HCT116 (cell line): ENCODE measurements at regions not wholly inside any gene's neighbourhood (a gene's known extent, or its start where the extent isn't known, plus 50 kb on each side); places are given as distances from the start of the nearest gene placed in this dataset.

Experiments
- ATAC-seq: fragments of 200-7000 bp; cut with Tn5 transposase; 2 replicates; pipeline ENCODE4 v1.9.1; 2020; ENCODE audit warnings: mild to moderate bottlenecking, moderate library complexity
- BruUV-seq: library from RNA; stranded (reverse); fragments of 400-500 nt; replicated peaks from 2 replicates; lab custom pipeline; 2021; lab: Mats Ljungman, UMichigan
- CTCF ChIA-PET: fragments of 300-600 bp; sonication (Branson Sonifier 250); formaldehyde crosslinking; loops from one replicate; lab custom pipeline; 2021; ENCODE audit warnings: antibody characterized with exemption; lab: Charles Lee
- POLR2A ChIA-PET: fragments of 300-600, 350-600 bp; sonication (Branson Sonifier 250); formaldehyde crosslinking; loops from one replicate; lab custom pipeline; 2021; ENCODE audit warnings: antibody characterized with exemption; lab: Charles Lee
- RAD21 ChIA-PET, 2 experiments: fragments of 300-600 bp; sonication (Branson Sonifier 250); formaldehyde crosslinking; loops; one replicate each; lab custom pipeline; 2023; ENCODE audit warnings: low total read pairs in 2 of 2; ENCODE audit not compliant: uncharacterized antibody in 2 of 2, unreplicated experiment in 2 of 2, low non-redundant PET in 1 of 2; lab: Charles Lee
- DNase-seq: peaks from one replicate; pipeline ENCODE4 v3.0.0-alpha.2; 2010; ENCODE audit warnings: low read depth, low spot score
- H2AFZ ChIP-seq: fragments of 200-600 bp; shearing (Covaris generic), sonication (generic); 2 replicates; pipeline ENCODE4 v1.6.1; 2017; ENCODE audit warnings: low read depth, mixed run types, mixed read lengths, antibody characterized with exemption, low read length; ENCODE audit not compliant: poor library complexity, severe bottlenecking
- H3K27ac ChIP-seq: 2 replicates; pipeline ENCODE4 v1.5.1; 2012; ENCODE audit warnings: low read depth, low read length
- H3K27me3 ChIP-seq: fragments of 200-600 bp; sonication (generic); 2 replicates; pipeline ENCODE4 v1.6.1; 2016; ENCODE audit warnings: mixed run types, low read length, mixed read lengths; ENCODE audit not compliant: insufficient read depth
- H3K36me3 ChIP-seq, 2 experiments: fragments of 200-500 bp in 1 of 2; fragments of 200-600 bp in 1 of 2; sonication (Bioruptor generic) in 1 of 2; sonication (generic) in 1 of 2; 2 replicates each; pipeline versions ENCODE4 v1.5.1 to v1.6.1; 2014 to 2016; ENCODE audit warnings: low read length in 2 of 2, inconsistent platforms in 1 of 2, mixed read lengths in 1 of 2, mixed run types in 1 of 2; ENCODE audit not compliant: insufficient read depth in 2 of 2, control insufficient read depth in 1 of 2
- H3K4me1 ChIP-seq, 2 experiments: fragments of 200-600 bp in 1 of 2; sonication (generic) in 1 of 2; 2 replicates each; pipeline versions ENCODE4 v1.5.1 to v1.6.1; 2012 to 2017; ENCODE audit warnings: low read length in 2 of 2, inconsistent platforms in 1 of 2, mild to moderate bottlenecking in 1 of 2, mixed read lengths in 1 of 2, mixed run types in 1 of 2, moderate library complexity in 1 of 2; ENCODE audit not compliant: insufficient read depth in 2 of 2, control insufficient read depth in 1 of 2
- H3K4me2 ChIP-seq: fragments of 200-600 bp; sonication (generic); 2 replicates; pipeline ENCODE4 v1.6.1; 2017; ENCODE audit warnings: mixed run types, low read length, mixed read lengths
- H3K4me3 ChIP-seq, 2 experiments: fragments of 200-600 bp in 1 of 2; sonication (generic) in 1 of 2; replicated peaks in 1 of 2; 2 replicates each; pipeline ENCODE4 v1.5.1; 2011 to 2016; ENCODE audit warnings: low read length in 2 of 2, control low read depth in 1 of 2, low read depth in 1 of 2, mild to moderate bottlenecking in 1 of 2, mixed read lengths in 1 of 2, mixed run types in 1 of 2
- H3K79me2 ChIP-seq: fragments of 200-600 bp; sonication (generic); 2 replicates; pipeline ENCODE4 v1.6.1; 2017; ENCODE audit warnings: mild to moderate bottlenecking, mixed run types, low read length, moderate library complexity, mixed read lengths; ENCODE audit not compliant: insufficient read depth
- H3K9ac ChIP-seq: fragments of 200-600 bp; sonication (generic); 2 replicates; pipeline ENCODE4 v1.6.1; 2016; ENCODE audit warnings: low read length, mixed read lengths
- H3K9me2 ChIP-seq: fragments of 200-600 bp; sonication (generic), shearing (Covaris generic); 2 replicates; pipeline ENCODE4 v1.6.1; 2017; ENCODE audit warnings: mixed run types, mild to moderate bottlenecking, moderate library complexity; ENCODE audit not compliant: insufficient read depth
- H3K9me3 ChIP-seq, 2 experiments: fragments of 200-500 bp in 1 of 2; fragments of 200-600 bp in 1 of 2; sonication (Bioruptor generic) in 1 of 2; sonication (generic) in 1 of 2; 2 replicates each; pipeline ENCODE4 v1.6.1; 2014 to 2017; ENCODE audit warnings: low read length in 2 of 2, mixed read lengths in 2 of 2, inconsistent platforms in 1 of 2, low read depth in 1 of 2, mild to moderate bottlenecking in 1 of 2, mixed run types in 1 of 2, moderate library complexity in 1 of 2; ENCODE audit not compliant: control insufficient read depth in 1 of 2, insufficient read depth in 1 of 2
- H4K20me1 ChIP-seq: fragments of 200-600 bp; sonication (generic), shearing (Covaris generic); 2 replicates; pipeline ENCODE4 v1.6.1; 2017; ENCODE audit warnings: mixed run types, mild to moderate bottlenecking, moderate library complexity; ENCODE audit not compliant: insufficient read depth
- CBX3 ChIP-seq: IDR thresholded peaks from 2 replicates; pipeline ENCODE4 v1.6.1; 2012; ENCODE audit warnings: low read depth
- CEBPB ChIP-seq: IDR thresholded peaks from 2 replicates; pipeline ENCODE4 v1.6.1; 2012; ENCODE audit warnings: low read depth
- EZH2 ChIP-seq: fragments of 200-600 bp; sonication (generic); IDR thresholded peaks from 2 replicates; pipeline ENCODE4 v1.6.1; 2017; ENCODE audit warnings: antibody characterized with exemption, mixed run types
- EZH2phosphoT487 ChIP-seq: fragments of 200-600 bp; IDR thresholded peaks from 2 replicates; pipeline ENCODE4 v1.6.1; 2018; ENCODE audit warnings: antibody characterized with exemption, borderline replicate concordance
- FOSL1 ChIP-seq: IDR thresholded peaks from 2 replicates; pipeline ENCODE4 v1.6.1; 2012; ENCODE audit warnings: low read depth
- JUND ChIP-seq: IDR thresholded peaks from 2 replicates; pipeline ENCODE4 v1.6.1; 2012
- POLR2A ChIP-seq: IDR thresholded peaks from 2 replicates; pipeline ENCODE4 v1.7.0; 2011; ENCODE audit warnings: borderline replicate concordance; ENCODE audit not compliant: insufficient read depth, insufficient read length; ENCODE audit errors: extremely low read depth
- POLR2AphosphoS5 ChIP-seq: IDR thresholded peaks from 2 replicates; pipeline ENCODE4 v1.6.1; 2011; ENCODE audit warnings: mild to moderate bottlenecking, low read depth, low read length, moderate library complexity
- REST ChIP-seq: IDR thresholded peaks from 2 replicates; pipeline ENCODE4 v1.6.1; 2012; ENCODE audit warnings: low read depth
- SIN3A ChIP-seq: IDR thresholded peaks from 2 replicates; pipeline ENCODE4 v1.6.1; 2012; ENCODE audit warnings: low read depth
- TCF7L2 ChIP-seq: IDR thresholded peaks from 2 replicates; pipeline ENCODE4 v1.7.0; 2011; ENCODE audit warnings: borderline replicate concordance, inconsistent platforms; ENCODE audit not compliant: insufficient read depth, insufficient read length; ENCODE audit errors: extremely low read depth
- ZBTB33 ChIP-seq: IDR thresholded peaks from 2 replicates; pipeline ENCODE4 v1.6.1; 2011; ENCODE audit warnings: mild to moderate bottlenecking, low read length, moderate library complexity; ENCODE audit not compliant: insufficient replicate concordance; ENCODE audit errors: extremely low read depth
- ZFX ChIP-seq: fragments of 450-650 bp; IDR thresholded peaks from 2 replicates; pipeline ENCODE4 v1.6.1; 2017
- intact Hi-C: fragments of 100-400 bp; cut with micrococcal nuclease; formaldehyde crosslinking; loops from 2 replicates; pipeline ENCODE4 v1.10.0; 2022
- TF ChIP-seq, protein P1 (sequence below): IDR thresholded peaks from 2 replicates; pipeline ENCODE4 v1.6.1; 2012

DNA sequence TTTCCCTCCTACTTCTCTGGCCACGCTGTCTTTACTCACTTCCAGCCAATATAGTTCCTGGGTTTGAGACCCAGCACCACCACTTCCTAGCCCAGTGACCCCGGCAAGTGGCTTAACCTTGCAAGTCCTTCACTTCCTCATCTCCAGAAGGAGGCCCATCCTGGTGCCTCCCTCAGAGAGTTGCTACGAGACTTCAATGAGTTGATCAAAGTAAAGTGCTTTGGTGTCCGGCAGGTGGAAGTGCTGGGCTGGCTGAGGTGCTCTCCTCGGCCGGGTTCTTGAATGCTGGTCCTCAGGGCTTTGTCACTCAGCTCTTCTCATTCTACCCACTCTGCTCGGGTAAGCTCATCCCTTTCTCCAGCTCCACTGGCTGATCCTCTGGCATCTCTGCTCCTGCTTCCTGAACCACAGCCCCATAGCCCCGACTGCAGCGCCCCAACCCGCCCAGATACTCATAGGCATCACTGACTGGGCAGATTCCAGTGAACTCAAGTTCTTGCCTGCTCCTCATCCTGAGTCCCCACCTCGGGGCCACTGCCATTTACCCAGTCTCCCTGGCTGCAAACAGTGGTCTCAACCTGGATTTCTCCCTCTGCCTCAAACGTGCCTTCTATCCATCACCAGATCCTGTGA lies 75.8 kb upstream of the WNT4 start:
- Histone ChIP-seq H3K79me2 (no peaks in the 10 kb centered on the region), H3K27me3 (no peaks in the 10 kb centered on the region), H3K4me3 (no peak overlapping the region), H3K9me2 (no peaks in the 10 kb centered on the region), H3K4me2 (no peak overlapping the region), H4K20me1 (no peaks in the 10 kb centered on the region), H3K9me3 (no peaks in the 10 kb centered on the region), H2AFZ (no peak overlapping the region), H3K9ac (no peak overlapping the region), H3K27ac (no peak overlapping the region), H3K4me1 (peaks cover 6% of the 10 kb centered on the region in 2 experiments; a peak in 2 of 4 replicates), H3K36me3 (no peaks in the 10 kb centered on the region)
- ChIA-PET CTCF (no interaction called here), RAD21 (no interaction called here), POLR2A (no interaction called here)
- no TSS peak for BruUV-seq
- TF ChIP-seq FOSL1 (no peak), ZBTB33 (no peak), SIN3A (no peak), POLR2AphosphoS5 (no peak), ZFX (no peak), EZH2 (no peak), CBX3 (no peak), REST (no peak), TCF7L2 (no peak), CEBPB (no peak), JUND (no peak), EZH2phosphoT487 (no peak), POLR2A (no peak)
- TF ChIP-seq, protein P1, sequence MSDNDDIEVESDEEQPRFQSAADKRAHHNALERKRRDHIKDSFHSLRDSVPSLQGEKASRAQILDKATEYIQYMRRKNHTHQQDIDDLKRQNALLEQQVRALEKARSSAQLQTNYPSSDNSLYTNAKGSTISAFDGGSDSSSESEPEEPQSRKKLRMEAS, result no peak
- ATAC-seq (no peak), DNase-seq (no peak)
- intact Hi-C loops, result no loop called here
